COLO668 (cell line): ENCODE measurements at regions not wholly inside any gene's neighbourhood (a gene's known extent, or its start where the extent isn't known, plus 50 kb on each side); places are given as distances from the start of the nearest gene placed in this dataset.
A peak's percentile ranks its signal among the peaks of the same experiment; 100 is the strongest.

Source experiments
- DNase-seq: peaks from one replicate; lab custom pipeline; 2025; ENCODE audit not compliant: unreplicated experiment; lab: John Stamatoyannopoulos, UW

GRCh38 chr2:177314722-177315264 is 50.3 kb upstream of the NFE2L2 start:
- DNase-seq = no peak

GRCh38 chr2:177315364-177315763 is 50.8 kb upstream of the NFE2L2 start:
- DNase-seq = no peak

- no peak for DNase-seq
Observed at GRCh38 chr2:177316756-177317155, 52.2 kb upstream of the NFE2L2 start.

- no peak for DNase-seq
Observed at GRCh38 chr2:177317443-177317842, 52.9 kb upstream of the NFE2L2 start.

- DNase-seq = no peak
Observed at GRCh38 chr2:177317857-177318256, 53.3 kb upstream of the NFE2L2 start.

- no peak for DNase-seq
Observed at GRCh38 chr2:177318613-177319012, 54.1 kb upstream of the NFE2L2 start.

GRCh38 chr2:177320596-177320995 is 56.1 kb upstream of the NFE2L2 start:
- DNase-seq = no peak

GRCh38 chr2:177322801-177323261 is 58.3 kb upstream of the NFE2L2 start:
- DNase-seq = no peak

GRCh38 chr2:177324797-177325196 is 60.3 kb upstream of the NFE2L2 start:
- DNase-seq = no peak

- no peak for DNase-seq
Observed at GRCh38 chr2:177325554-177325953, 61.0 kb upstream of the NFE2L2 start.

- DNase-seq = no peak
Observed at GRCh38 chr2:177326005-177326404, 61.5 kb upstream of the NFE2L2 start.

GRCh38 chr2:177326591-177326990 is 62.1 kb upstream of the NFE2L2 start:
- DNase-seq = no peak

GRCh38 chr2:177327009-177327408 is 62.5 kb upstream of the NFE2L2 start:
- no peak for DNase-seq

GRCh38 chr2:177328056-177328455 is 63.5 kb upstream of the NFE2L2 start:
- no peak for DNase-seq

GRCh38 chr2:177329064-177329463 is 63.5 kb upstream of the AGPS start:
- no peak for DNase-seq

- no peak for DNase-seq
Observed at GRCh38 chr2:177331466-177331997, 61.0 kb upstream of the AGPS start.

GRCh38 chr2:177332026-177332991 is 60.3 kb upstream of the AGPS start:
- peak; percentile 18 for DNase-seq

GRCh38 chr2:177332992-177333388 is 59.6 kb upstream of the AGPS start:
- no peak for DNase-seq

GRCh38 chr2:177334940-177335543 is 57.5 kb upstream of the AGPS start:
- peak; percentile 9 for DNase-seq

GRCh38 chr2:177335917-177336450 is 56.6 kb upstream of the AGPS start:
- no peak for DNase-seq

GRCh38 chr2:177338177-177338721 is 54.3 kb upstream of the AGPS start:
- no peak for DNase-seq
